Chondrocyte (in vitro differentiated cells): ENCODE measurements at regions not wholly inside any gene's neighbourhood (a gene's known extent, or its start where the extent isn't known, plus 50 kb on each side); places are given as distances from the start of the nearest gene placed in this dataset.

Source experiments
- DNase-seq: peaks from one replicate; pipeline ENCODE4 v3.0.0; 2021; ENCODE audit warnings: mixed read lengths, low spot score
- H3K27ac Mint-ChIP-seq: one replicate; pipeline ENCODE4 v1.8.0; 2021; ENCODE audit warnings: mild to moderate bottlenecking, moderate library complexity, mixed read lengths; ENCODE audit not compliant: unreplicated experiment
- H3K27me3 Mint-ChIP-seq: 2 replicates; pipeline ENCODE4 v1.8.0; 2021; ENCODE audit warnings: low read depth, mixed read lengths
- H3K36me3 Mint-ChIP-seq: 2 replicates; pipeline ENCODE4 v1.8.0; 2021; ENCODE audit warnings: low read depth, mixed read lengths
- H3K4me1 Mint-ChIP-seq: 2 replicates; pipeline ENCODE4 v1.8.0; 2021; ENCODE audit warnings: low read depth, mild to moderate bottlenecking, mixed read lengths
- H3K4me3 Mint-ChIP-seq: one replicate; pipeline ENCODE4 v1.8.0; 2021; ENCODE audit warnings: mild to moderate bottlenecking, moderate library complexity, mixed read lengths; ENCODE audit not compliant: unreplicated experiment
- H3K9me3 Mint-ChIP-seq: 2 replicates; pipeline ENCODE4 v1.8.0; 2021; ENCODE audit warnings: low read depth, mixed read lengths
- TF ChIP-seq, protein P1 (sequence below): fragments of 200-600 bp; sonication (generic); IDR thresholded peaks from 2 replicates; pipeline ENCODE4 v1.5.0; 2021; ENCODE audit warnings: antibody characterized with exemption, mild to moderate bottlenecking, moderate library complexity

DNA sequence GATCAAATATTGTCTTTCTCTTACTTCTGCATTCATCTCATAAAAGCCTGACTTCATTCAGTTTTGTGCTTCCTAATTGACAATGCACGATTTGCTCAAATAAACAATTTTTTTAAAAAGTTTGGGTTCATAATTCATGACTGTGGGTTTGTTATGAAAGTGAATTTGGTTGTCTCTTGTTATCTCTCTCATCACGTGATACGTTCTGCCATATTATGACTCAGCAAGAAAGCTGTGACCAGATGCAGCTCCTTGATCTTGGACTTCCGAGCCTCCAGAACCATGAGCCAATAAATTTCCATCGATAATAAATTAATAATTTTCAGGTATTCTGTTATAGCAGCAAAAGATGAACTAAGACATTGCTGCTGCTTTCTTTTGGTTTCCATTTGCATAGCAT lies 156.5 kb upstream of the LRATD1 start:
- TF ChIP-seq, protein P1, sequence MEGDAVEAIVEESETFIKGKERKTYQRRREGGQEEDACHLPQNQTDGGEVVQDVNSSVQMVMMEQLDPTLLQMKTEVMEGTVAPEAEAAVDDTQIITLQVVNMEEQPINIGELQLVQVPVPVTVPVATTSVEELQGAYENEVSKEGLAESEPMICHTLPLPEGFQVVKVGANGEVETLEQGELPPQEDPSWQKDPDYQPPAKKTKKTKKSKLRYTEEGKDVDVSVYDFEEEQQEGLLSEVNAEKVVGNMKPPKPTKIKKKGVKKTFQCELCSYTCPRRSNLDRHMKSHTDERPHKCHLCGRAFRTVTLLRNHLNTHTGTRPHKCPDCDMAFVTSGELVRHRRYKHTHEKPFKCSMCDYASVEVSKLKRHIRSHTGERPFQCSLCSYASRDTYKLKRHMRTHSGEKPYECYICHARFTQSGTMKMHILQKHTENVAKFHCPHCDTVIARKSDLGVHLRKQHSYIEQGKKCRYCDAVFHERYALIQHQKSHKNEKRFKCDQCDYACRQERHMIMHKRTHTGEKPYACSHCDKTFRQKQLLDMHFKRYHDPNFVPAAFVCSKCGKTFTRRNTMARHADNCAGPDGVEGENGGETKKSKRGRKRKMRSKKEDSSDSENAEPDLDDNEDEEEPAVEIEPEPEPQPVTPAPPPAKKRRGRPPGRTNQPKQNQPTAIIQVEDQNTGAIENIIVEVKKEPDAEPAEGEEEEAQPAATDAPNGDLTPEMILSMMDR: no peak
- Mint-ChIP-seq H3K27me3 (peaks cover 3% of the 10 kb centered on the region), H3K36me3 (no peaks in the 10 kb centered on the region), H3K4me3 (no peak overlapping the region), H3K4me1 (no peaks in the 10 kb centered on the region), H3K27ac (no peak overlapping the region), H3K9me3 (no peaks in the 10 kb centered on the region)
- DNase-seq: no peak

DNA sequence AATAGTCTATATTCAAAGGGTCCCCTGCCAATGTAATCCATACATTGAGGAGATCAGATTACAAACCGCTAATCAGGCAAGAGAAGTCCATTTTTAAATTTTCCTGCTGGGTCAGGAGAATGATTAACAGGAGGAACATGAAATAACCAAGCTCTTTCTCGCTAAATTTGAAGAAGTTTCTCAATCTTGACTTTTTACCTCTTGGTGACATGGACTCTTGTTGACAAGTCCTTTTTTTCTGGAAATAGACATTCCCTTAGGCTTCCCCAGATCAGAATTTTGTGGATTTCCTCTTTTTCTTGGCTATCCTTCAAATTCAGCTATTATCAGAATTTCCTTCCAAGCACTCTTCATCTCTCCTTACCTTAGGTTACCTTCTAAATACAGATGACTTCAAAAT lies 153.0 kb upstream of the LRATD1 start:
- no peaks in the 10 kb centered on the region for H3K36me3 Mint-ChIP-seq
- H3K9me3 Mint-ChIP-seq: no peaks in the 10 kb centered on the region
- no peaks in the 10 kb centered on the region for H3K27me3 Mint-ChIP-seq
- H3K4me3 Mint-ChIP-seq: no peak overlapping the region
- no peaks in the 10 kb centered on the region for H3K4me1 Mint-ChIP-seq
- no peak for DNase-seq
- TF ChIP-seq, protein P1: no peak
- no peak overlapping the region for H3K27ac Mint-ChIP-seq

DNA sequence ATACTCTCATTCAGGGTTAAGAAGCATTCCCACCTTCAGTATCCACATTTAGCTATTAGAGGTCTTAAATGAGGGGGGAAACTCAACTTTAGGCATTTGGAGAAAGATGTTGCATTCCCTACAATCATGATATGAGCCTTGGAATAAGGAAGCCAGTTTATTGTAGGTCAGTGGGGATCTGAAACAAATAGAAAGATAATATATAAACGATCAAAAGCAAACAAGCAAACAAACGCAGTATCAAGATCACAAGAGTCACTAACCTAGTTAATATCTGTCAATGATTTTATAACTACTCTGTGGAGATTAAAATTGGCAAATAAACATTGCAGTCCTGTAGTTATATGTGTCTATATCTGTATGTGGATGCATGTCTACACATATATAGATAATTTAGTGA lies 152.4 kb upstream of the LRATD1 start:
- Mint-ChIP-seq H3K27me3 (no peaks in the 10 kb centered on the region), H3K4me3 (no peak overlapping the region), H3K36me3 (no peaks in the 10 kb centered on the region), H3K9me3 (no peaks in the 10 kb centered on the region), H3K4me1 (no peaks in the 10 kb centered on the region), H3K27ac (no peak overlapping the region)
- TF ChIP-seq, protein P1: no peak
- no peak for DNase-seq

DNA sequence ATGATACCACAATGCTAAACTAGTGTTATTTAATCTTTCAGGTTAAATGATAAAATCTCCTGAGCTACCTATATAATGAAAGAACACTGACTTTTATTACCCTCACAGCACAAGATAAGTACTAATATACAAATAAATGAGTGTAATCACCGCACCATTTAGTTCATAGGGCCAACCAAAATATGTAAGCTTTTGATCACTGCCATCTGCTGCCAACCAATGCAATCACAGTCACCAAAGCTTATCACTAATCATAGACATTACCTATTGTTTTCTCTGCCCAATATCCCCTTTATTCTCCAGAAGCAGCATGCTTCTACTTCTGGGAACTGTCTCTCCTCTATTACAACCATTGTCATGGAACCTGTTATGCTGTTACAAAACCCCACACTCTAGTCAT lies 151.6 kb upstream of the LRATD1 start:
- H3K36me3 Mint-ChIP-seq: no peaks in the 10 kb centered on the region
- no peak overlapping the region for H3K4me3 Mint-ChIP-seq
- no peaks in the 10 kb centered on the region for H3K9me3 Mint-ChIP-seq
- DNase-seq: no peak
- H3K27ac Mint-ChIP-seq: no peak overlapping the region
- TF ChIP-seq, protein P1: no peak
- no peaks in the 10 kb centered on the region for H3K27me3 Mint-ChIP-seq
- H3K4me1 Mint-ChIP-seq: no peaks in the 10 kb centered on the region

DNA sequence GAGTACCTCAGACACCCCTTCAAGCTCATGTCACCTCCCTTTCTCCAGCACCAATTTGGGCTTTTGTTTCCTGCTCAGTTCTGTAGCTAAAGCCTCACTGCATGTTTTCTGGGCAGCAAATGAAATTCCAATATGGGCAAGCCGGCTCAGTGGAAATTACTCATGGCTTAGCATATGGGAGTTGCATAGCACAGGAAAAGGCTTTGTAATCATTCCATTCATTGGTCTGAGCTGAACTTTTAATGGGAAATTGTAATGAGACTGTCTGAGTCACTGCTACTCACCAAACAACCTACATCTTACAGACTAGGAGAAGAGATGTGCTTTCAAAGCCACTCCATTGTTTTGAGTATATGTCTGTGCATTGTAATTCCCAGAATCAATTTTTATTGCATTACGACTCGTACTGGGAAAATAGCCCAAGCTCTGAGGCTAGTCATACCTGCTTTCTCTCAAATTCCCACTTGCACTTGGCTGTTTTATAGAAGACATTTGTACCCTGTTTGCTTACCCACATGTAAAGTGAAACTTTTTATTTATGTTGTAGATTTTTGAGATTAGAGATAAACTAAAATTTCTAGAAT lies 139.5 kb upstream of the LRATD1 start:
- TF ChIP-seq, protein P1: no peak
- H3K27ac Mint-ChIP-seq: no peak overlapping the region
- no peaks in the 10 kb centered on the region for H3K9me3 Mint-ChIP-seq
- H3K36me3 Mint-ChIP-seq: no peaks in the 10 kb centered on the region
- no peaks in the 10 kb centered on the region for H3K27me3 Mint-ChIP-seq
- no peak for DNase-seq
- H3K4me3 Mint-ChIP-seq: no peak overlapping the region
- no peaks in the 10 kb centered on the region for H3K4me1 Mint-ChIP-seq
